Neural cell (in vitro differentiated cells): ENCODE measurements at regions not wholly inside any gene's neighbourhood (a gene's known extent, or its start where the extent isn't known, plus 50 kb on each side); places are given as distances from the start of the nearest gene placed in this dataset.

ENCODE experiments used
- H2AFZ ChIP-seq: fragments of 200-600, 300-800 bp; sonication (generic), shearing (Covaris generic); 2 replicates; pipeline ENCODE4 v1.6.0; 2014; ENCODE audit warnings: low read depth, mild to moderate bottlenecking, antibody characterized with exemption, low read length, moderate library complexity
- H3F3A ChIP-seq: fragments of 200-600 bp; shearing (Covaris generic); 2 replicates; pipeline ENCODE4 v1.6.1; 2016; ENCODE audit warnings: mild to moderate bottlenecking, moderate library complexity, mixed read lengths, antibody characterized with exemption, low read length; ENCODE audit not compliant: insufficient read depth, poor library complexity, severe bottlenecking
- H3K27ac ChIP-seq: fragments of 200-600, 300-800 bp; sonication (generic), shearing (Covaris generic); 2 replicates; pipeline ENCODE4 v1.5.1; 2014; ENCODE audit warnings: mild to moderate bottlenecking, low read length, moderate library complexity
- H3K27me3 ChIP-seq: fragments of 300-800, 200-600 bp; sonication (generic), shearing (Covaris generic); 2 replicates; pipeline ENCODE4 v1.6.0; 2014; ENCODE audit warnings: mild to moderate bottlenecking, low read depth, low read length, moderate library complexity; ENCODE audit not compliant: insufficient read depth
- H3K36me3 ChIP-seq: fragments of 300-800, 200-600 bp; sonication (generic), shearing (Covaris generic); 2 replicates; pipeline ENCODE4 v1.5.1; 2014; ENCODE audit warnings: mild to moderate bottlenecking, antibody characterized with exemption, low read length, moderate library complexity; ENCODE audit not compliant: insufficient read depth
- H3K4me2 ChIP-seq: fragments of 300-800, 200-600 bp; sonication (generic), shearing (Covaris generic); 2 replicates; pipeline ENCODE4 v1.6.0; 2014; ENCODE audit warnings: mild to moderate bottlenecking, low read length
- H3K4me3 ChIP-seq: fragments of 300-800, 200-600 bp; sonication (generic), shearing (Covaris generic); 2 replicates; pipeline ENCODE4 v1.5.1; 2014; ENCODE audit warnings: mild to moderate bottlenecking, low read length, moderate library complexity
- H3K79me2 ChIP-seq: fragments of 200-600 bp; shearing (Covaris generic); replicated peaks from 2 replicates; pipeline ENCODE4 v1.6.0; 2014; ENCODE audit warnings: mild to moderate bottlenecking, low read length, moderate library complexity; ENCODE audit not compliant: insufficient read depth
- H3K9ac ChIP-seq: fragments of 300-800, 200-600 bp; sonication (generic), shearing (Covaris generic); 2 replicates; pipeline ENCODE4 v1.6.1; 2016; ENCODE audit warnings: mild to moderate bottlenecking, low read length, mixed read lengths
- H3K9me2 ChIP-seq: fragments of 200-600 bp; shearing (Covaris generic); 2 replicates; pipeline ENCODE4 v1.6.1; 2016; ENCODE audit warnings: mild to moderate bottlenecking, low read length, mixed read lengths; ENCODE audit not compliant: insufficient read depth
- H3K9me3 ChIP-seq: fragments of 200-600, 300-800 bp; sonication (generic), shearing (Covaris generic); 2 replicates; pipeline ENCODE4 v1.6.1; 2016; ENCODE audit warnings: mild to moderate bottlenecking, mixed run types, low read length, moderate library complexity, mixed read lengths
- H4K20me1 ChIP-seq: fragments of 200-600 bp; shearing (Covaris generic); 2 replicates; pipeline ENCODE4 v1.6.1; 2016; ENCODE audit warnings: mild to moderate bottlenecking, mixed run types; ENCODE audit not compliant: insufficient read depth
- CTCF ChIP-seq: fragments of 450-650 bp; IDR thresholded peaks from 2 replicates; pipeline ENCODE4 v1.5.1; 2014; ENCODE audit warnings: antibody characterized with exemption, mild to moderate bottlenecking, moderate library complexity; ENCODE audit not compliant: poor library complexity, severe bottlenecking
- EP300 ChIP-seq: fragments of 450-650 bp; conservative IDR thresholded peaks from 2 replicates; pipeline ENCODE4 v1.6.1; 2014; ENCODE audit warnings: antibody characterized with exemption, mild to moderate bottlenecking, moderate library complexity; ENCODE audit not compliant: poor library complexity, severe bottlenecking
- EZH2 ChIP-seq: fragments of 200-600, 300-800 bp; shearing (Covaris generic), sonication (generic); IDR thresholded peaks from 2 replicates; pipeline ENCODE4 v1.6.1; 2014; ENCODE audit warnings: antibody characterized with exemption, low read length, borderline replicate concordance, mild to moderate bottlenecking; ENCODE audit not compliant: insufficient read depth, poor library complexity, severe bottlenecking
- MXI1 ChIP-seq: fragments of 450-650 bp; conservative IDR thresholded peaks from 2 replicates; pipeline ENCODE4 v1.6.1; 2014; ENCODE audit warnings: antibody characterized with exemption, mild to moderate bottlenecking; ENCODE audit not compliant: poor library complexity, severe bottlenecking
- POLR2AphosphoS5 ChIP-seq: IDR thresholded peaks from 2 replicates; pipeline ENCODE4 v1.6.1; 2012
- RAD21 ChIP-seq: fragments of 450-650 bp; conservative IDR thresholded peaks from 2 replicates; pipeline ENCODE4 v1.6.1; 2014; ENCODE audit warnings: antibody characterized with exemption, mild to moderate bottlenecking, moderate library complexity
- REST ChIP-seq: IDR thresholded peaks from 2 replicates; pipeline ENCODE4 v1.6.1; 2012; ENCODE audit warnings: borderline replicate concordance
- SMC3 ChIP-seq: fragments of 450-650 bp; conservative IDR thresholded peaks from 2 replicates; pipeline ENCODE4 v1.6.1; 2014; ENCODE audit warnings: antibody characterized with exemption, mild to moderate bottlenecking, moderate library complexity; ENCODE audit not compliant: poor library complexity
- TAF1 ChIP-seq: IDR thresholded peaks from 2 replicates; pipeline ENCODE4 v1.6.1; 2012; ENCODE audit warnings: low read depth

- Histone ChIP-seq H3K27ac (no peak overlapping the region), H3K27me3 (no peaks in the 10 kb centered on the region), H4K20me1 (no peaks in the 10 kb centered on the region), H3K9ac (no peak overlapping the region), H3K36me3 (no peaks in the 10 kb centered on the region), H3K9me3 (no peaks in the 10 kb centered on the region), H3K4me3 (no peak overlapping the region), H2AFZ (no peak overlapping the region), H3K9me2 (no peaks in the 10 kb centered on the region), H3F3A (no peaks in the 10 kb centered on the region), H3K4me2 (no peak overlapping the region), H3K79me2 (no peaks in the 10 kb centered on the region)
- no peak for TF ChIP-seq SMC3
- TF ChIP-seq RAD21 = no peak
- TF ChIP-seq MXI1 = no peak
- no peak for TF ChIP-seq EP300
- TF ChIP-seq CTCF = no peak
- no peak for TF ChIP-seq POLR2AphosphoS5
- no peak for TF ChIP-seq REST
- TF ChIP-seq EZH2 = no peak
- no peak for TF ChIP-seq TAF1
Measured at GRCh38 chr7:155167706-155168365, 97.7 kb downstream of the HTR5A start.

GRCh38 chr7:155168597-155169480 is 98.7 kb downstream of the HTR5A start:
- no peaks in the 10 kb centered on the region for H4K20me1 ChIP-seq
- no peak for TF ChIP-seq EP300
- no peak for TF ChIP-seq EZH2
- TF ChIP-seq REST = no peak
- no peak for TF ChIP-seq TAF1
- no peak for TF ChIP-seq MXI1
- no peak for TF ChIP-seq CTCF
- no peak for TF ChIP-seq POLR2AphosphoS5
- TF ChIP-seq RAD21 = no peak
- TF ChIP-seq SMC3 = no peak
- H3K27ac ChIP-seq = no peak overlapping the region
- no peak overlapping the region for H3K9ac ChIP-seq
- no peaks in the 10 kb centered on the region for H3K9me2 ChIP-seq
- H3K36me3 ChIP-seq = no peaks in the 10 kb centered on the region
- no peaks in the 10 kb centered on the region for H3F3A ChIP-seq
- H3K9me3 ChIP-seq = no peaks in the 10 kb centered on the region
- no peak overlapping the region for H3K4me2 ChIP-seq
- H2AFZ ChIP-seq = no peak overlapping the region
- H3K27me3 ChIP-seq = no peaks in the 10 kb centered on the region
- no peaks in the 10 kb centered on the region for H3K79me2 ChIP-seq
- H3K4me3 ChIP-seq = no peak overlapping the region
